K562 (cell line): ENCODE measurements at regions not wholly inside any gene's neighbourhood (a gene's known extent, or its start where the extent isn't known, plus 50 kb on each side); places are given as distances from the start of the nearest gene placed in this dataset.

ENCODE experiments used
- ATAC-seq: fragments of 200-7000 bp; cut with Tn5 transposase; 3 replicates; pipeline ENCODE4 v1.9.1; 2020; ENCODE audit warnings: moderate library complexity
- BruUV-seq: library from RNA; stranded (reverse); fragments of 400-500 nt; replicated peaks from 2 replicates; lab custom pipeline; 2021; lab: Mats Ljungman, UMichigan
- CTCF ChIA-PET: fragments of 300-600 bp; formaldehyde crosslinking; extraction: SDS; loops from one replicate; lab custom pipeline; 2021; ENCODE audit warnings: low intra/inter-chr PET ratio; lab: Yijun Ruan, JAX
- POLR2A ChIA-PET: fragments of 300-600, 350-650 bp; sonication (Branson Sonifier 250); formaldehyde crosslinking; extraction: SDS; loops from one replicate; lab custom pipeline; 2021; ENCODE audit warnings: antibody characterized with exemption, inconsistent platforms; lab: Yijun Ruan, JAX
- DNase-seq, 4 experiments: peaks; one replicate each; pipeline versions ENCODE4 v3.0.0 to v3.0.0-alpha.2; 2011 to 2018; ENCODE audit warnings: low spot score in 3 of 4, mixed read lengths in 3 of 4; ENCODE audit errors: extremely low read depth in 1 of 4
- FAIRE-seq: peaks from 2 replicates; lab custom pipeline; 2011; peaks lifted over from hg19 to GRCh38; lab: Jason Lieb, UNC
- H2AFZ ChIP-seq: 2 replicates; pipeline ENCODE4 v1.6.0; 2011; ENCODE audit warnings: low read depth, low read length, control low read depth, inconsistent platforms
- H3K27ac ChIP-seq: fragments of 200-600 bp; 3 replicates; pipeline ENCODE4 v1.8.0; 2011; ENCODE audit warnings: low read depth, mild to moderate bottlenecking, control low read depth, inconsistent platforms, low read length, moderate library complexity, mixed read lengths; ENCODE audit errors: extremely low read depth
- H3K27me3 ChIP-seq, 2 experiments: fragments of 300-600 bp in 1 of 2; 2 replicates in 1 of 2; 3 replicates in 1 of 2; pipeline versions ENCODE4 v1.6.0 to v1.8.0; 2011; ENCODE audit warnings: inconsistent platforms in 2 of 2, low read length in 2 of 2, mild to moderate bottlenecking in 1 of 2, mixed read lengths in 1 of 2, moderate library complexity in 1 of 2; ENCODE audit not compliant: control insufficient read depth in 2 of 2, insufficient read depth in 2 of 2
- H3K36me3 ChIP-seq: fragments of 300-600 bp; 3 replicates; pipeline ENCODE4 v1.8.0; 2011; ENCODE audit warnings: mild to moderate bottlenecking, low read length, inconsistent platforms; ENCODE audit not compliant: control insufficient read depth, insufficient read depth
- H3K4me1 ChIP-seq, 2 experiments: fragments of 200-600 bp in 1 of 2; replicated peaks in 1 of 2; 2 replicates in 1 of 2; 3 replicates in 1 of 2; pipeline versions ENCODE4 v1.5.1 to v1.8.0; 2011; ENCODE audit warnings: inconsistent platforms in 2 of 2, low read length in 2 of 2, mild to moderate bottlenecking in 1 of 2, mixed read lengths in 1 of 2, moderate library complexity in 1 of 2; ENCODE audit not compliant: control insufficient read depth in 2 of 2, insufficient read depth in 2 of 2
- H3K4me2 ChIP-seq: 2 replicates; pipeline ENCODE4 v1.6.1; 2011; ENCODE audit warnings: low read length, control low read depth, inconsistent platforms, mixed read lengths; ENCODE audit not compliant: insufficient read depth
- H3K4me3 ChIP-seq: fragments of 200-600 bp; sonication (generic), shearing (Covaris generic); 2 replicates; pipeline ENCODE4 v1.5.1; 2016; ENCODE audit warnings: control low read depth, inconsistent platforms
- H3K79me2 ChIP-seq: fragments of 200-600 bp; 3 replicates; pipeline ENCODE4 v1.8.0; 2011; ENCODE audit warnings: low read length, inconsistent platforms; ENCODE audit not compliant: control insufficient read depth, insufficient read depth
- H3K9ac ChIP-seq, 2 experiments: 2 replicates each; pipeline versions ENCODE4 v1.6.0 to v1.6.1; 2011; ENCODE audit warnings: low read depth in 2 of 2, low read length in 2 of 2, control low read depth in 1 of 2, inconsistent platforms in 1 of 2, mild to moderate bottlenecking in 1 of 2, mixed read lengths in 1 of 2; ENCODE audit not compliant: insufficient read depth in 1 of 2
- H3K9me1 ChIP-seq: one replicate; pipeline ENCODE4 v1.6.0; 2011; ENCODE audit warnings: inconsistent platforms, mild to moderate bottlenecking, low read length, moderate library complexity; ENCODE audit not compliant: control insufficient read depth, insufficient read depth
- H3K9me3 ChIP-seq: replicated peaks from 2 replicates; pipeline ENCODE4 v1.5.1; 2011; ENCODE audit warnings: low read depth, low read length, inconsistent platforms; ENCODE audit not compliant: control insufficient read depth, insufficient read depth
- H4K20me1 ChIP-seq: replicated peaks from 2 replicates; pipeline ENCODE4 v1.6.1; 2011; ENCODE audit warnings: low read length, inconsistent platforms, mixed read lengths; ENCODE audit not compliant: control insufficient read depth, insufficient read depth
- CHAMP1 ChIP-seq: fragments of 450-650 bp; IDR thresholded peaks from 2 replicates; pipeline ENCODE4 v1.6.1; 2016; ENCODE audit warnings: mild to moderate bottlenecking
- CREB1 ChIP-seq, 2 experiments: sonication (generic) in 1 of 2; formaldehyde crosslinking in 1 of 2; IDR thresholded peaks; 2 replicates each; pipeline versions ENCODE4 v1.6.1 to v1.8.0; 2012 to 2022; ENCODE audit warnings: inconsistent platforms in 1 of 2, mild to moderate bottlenecking in 1 of 2, missing genetic modification reagents in 1 of 2, moderate library complexity in 1 of 2
- PHB2 ChIP-seq: fragments of 450-650 bp; IDR thresholded peaks from 2 replicates; pipeline ENCODE4 v1.6.1; 2017; ENCODE audit warnings: low read depth
- SNRNP70 ChIP-seq: fragments of 200-400 bp; formaldehyde crosslinking; optimal IDR thresholded peaks from 2 replicates; pipeline ENCODE3; 2017; ENCODE audit warnings: low read depth, low read length
- ZKSCAN8 ChIP-seq: fragments of 200-800 bp; sonication (Bioruptor generic); IDR thresholded peaks from 2 replicates; pipeline ENCODE4 v1.6.1; 2016; ENCODE audit warnings: missing genetic modification characterization, missing compliant biosample characterization
- WGBS: fragments of 100-300 bp; shearing (Covaris generic); methylation state at CpG from one replicate; pipeline ENCODE4 v1.1.6; 2016; ENCODE audit warnings: low coverage, mixed read lengths; ENCODE audit not compliant: insufficient coverage; ENCODE audit errors: missing lambda C conversion rate; 5-methylcytosine and 5-hydroxymethylcytosine counted together
- in situ Hi-C: fragments of 300-500 bp; cut with MboI; formaldehyde crosslinking; loops from 4 replicates; pipeline ENCODE4 v1.15.0; 2018; ENCODE audit warnings: inconsistent platforms, mixed read lengths
- intact Hi-C: fragments of 100-400 bp; cut with micrococcal nuclease; formaldehyde crosslinking; loops from 2 replicates; pipeline ENCODE4 v1.14.2; 2022

- TF ChIP-seq CHAMP1 = no peak
- TF ChIP-seq CREB1 (IDR thresholded peaks at IDR 0.05) = no peak
- no peak for TF ChIP-seq CREB1 (CRISPR knock-in tag; IDR thresholded peaks at IDR 0.05)
Measured at GRCh38 chr2:142592171-142592570, 285.3 kb upstream of the KYNU start (continued).

GRCh38 chr2:142591420-142591819 is 286.0 kb upstream of the KYNU start:
- no peaks in the 10 kb centered on the region for H3K79me2 ChIP-seq
- ChIA-PET POLR2A (no interaction called here), CTCF (no interaction called here)
- FAIRE-seq (no peak), DNase-seq (no peak), ATAC-seq (no peak)
- H3K4me2 ChIP-seq = no peak overlapping the region
- TF ChIP-seq SNRNP70 (no peak), PHB2 (no peak), ZKSCAN8 (CRISPR knock-in tag) (no peak)
- H3K9me1 ChIP-seq = no peaks in the 10 kb centered on the region
- no peaks in the 10 kb centered on the region for H3K27me3 ChIP-seq
- intact Hi-C loops (no loop called here), in situ Hi-C loops (no loop called here)
- H3K36me3 ChIP-seq = no peaks in the 10 kb centered on the region
- H3K4me1 ChIP-seq = no peaks in the 10 kb centered on the region
- H2AFZ ChIP-seq = no peak overlapping the region
- H4K20me1 ChIP-seq = no peaks in the 10 kb centered on the region
- no peak overlapping the region for H3K9ac ChIP-seq
- 0% methylated on average over 2 of the region's 2 CpGs for WGBS
- BruUV-seq = no TSS peak
- no peak overlapping the region for H3K4me3 ChIP-seq
- peaks cover 2% of the 10 kb centered on the region; the same call in 1 of the 2 replicates for H3K9me3 ChIP-seq
- H3K27ac ChIP-seq = no peak overlapping the region
